Right atrium auricular region (tissue), 2 donors: ENCODE measurements at regions not wholly inside any gene's neighbourhood (a gene's known extent, or its start where the extent isn't known, plus 50 kb on each side); places are given as distances from the start of the nearest gene placed in this dataset.

ENCODE experiments used
- DNase-seq: peaks from one replicate; pipeline ENCODE4 v3.0.0-alpha.2; 2019; ENCODE audit warnings: low spot score
- H3K27ac ChIP-seq, 2 donors: fragments of 200-600 bp; sonication (generic); 1 replicate in 1 of 2; 2 replicates in 1 of 2; pipeline ENCODE4 v1.5.1; 2016 to 2019
- H3K27me3 ChIP-seq, 2 donors: fragments of 200-600 bp; sonication (generic); one replicate each; pipeline versions ENCODE4 v1.5.1 to v1.6.0; 2017 to 2019
- H3K36me3 ChIP-seq: fragments of 200-600 bp; sonication (generic); one replicate; pipeline ENCODE4 v1.5.1; 2016
- H3K4me1 ChIP-seq, 2 donors: fragments of 200-600 bp; sonication (generic); one replicate each; pipeline versions ENCODE4 v1.5.1 to v1.6.0; 2017 to 2019
- H3K4me3 ChIP-seq, 2 donors: fragments of 200-600 bp; sonication (generic); 1 replicate in 1 of 2; 2 replicates in 1 of 2; pipeline ENCODE4 v1.5.1; 2017 to 2019; ENCODE audit warnings: mild to moderate bottlenecking in 1 of 2, moderate library complexity in 1 of 2
- H3K9me3 ChIP-seq, 2 donors: fragments of 200-600 bp; sonication (generic); one replicate each; pipeline ENCODE4 v1.5.1; 2019
- CTCF ChIP-seq, 2 donors: fragments of 200-600 bp; sonication (generic); IDR thresholded peaks; one replicate each; pipeline ENCODE4 v1.5.1; 2019; ENCODE audit warnings: antibody characterized with exemption in 2 of 2

DNA sequence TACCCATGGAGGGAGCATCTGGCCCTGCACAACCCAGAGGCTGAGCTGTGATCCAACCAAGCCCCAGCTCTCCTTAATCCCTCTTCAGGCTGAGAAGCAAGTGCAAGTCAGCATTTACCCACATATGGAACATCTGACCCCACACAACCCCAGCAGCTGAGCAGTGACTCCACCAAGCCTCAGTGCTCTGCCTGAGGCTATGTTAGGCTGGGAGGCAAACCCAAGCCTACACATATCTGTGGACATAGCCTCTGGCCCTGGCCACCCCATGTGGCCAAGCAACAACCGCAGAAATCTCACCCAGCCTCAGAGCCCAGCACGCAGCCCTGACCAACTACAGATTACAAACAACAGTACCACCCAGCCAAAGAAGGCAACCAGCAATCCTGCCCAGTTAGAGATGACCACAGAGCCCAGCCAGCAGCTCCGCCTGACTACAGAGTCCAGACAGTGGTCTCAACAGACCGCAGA, 142.8 kb downstream of the NUAK1 start:
- no peaks in the 10 kb centered on the region for H3K36me3 ChIP-seq
- no peaks in the 10 kb centered on the region for H3K9me3 ChIP-seq
- H3K4me1 ChIP-seq = no peaks in the 10 kb centered on the region
- no peak for TF ChIP-seq CTCF (IDR thresholded peaks at IDR 0.05)
- H3K27ac ChIP-seq = no peak overlapping the region
- H3K27me3 ChIP-seq = no peaks in the 10 kb centered on the region
- no peak overlapping the region for H3K4me3 ChIP-seq
- no peak for DNase-seq

GRCh38 chr12:105998561-105998960, 140.2 kb downstream of the NUAK1 start:
- TF ChIP-seq CTCF (IDR thresholded peaks at IDR 0.05) = no peak

GRCh38 chr12:106000382-106001104, 138.2 kb downstream of the NUAK1 start:
- no peak for DNase-seq
- Histone ChIP-seq H3K4me1 (no peaks in the 10 kb centered on the region), H3K36me3 (no peaks in the 10 kb centered on the region), H3K27me3 (no peaks in the 10 kb centered on the region), H3K4me3 (no peak overlapping the region), H3K9me3 (no peaks in the 10 kb centered on the region), H3K27ac (no peak overlapping the region)
- TF ChIP-seq CTCF (IDR thresholded peaks at IDR 0.05) = no peak

More at GRCh38 chr12:105998561-105998960, 140.2 kb downstream of the NUAK1 start:
- H3K9me3 ChIP-seq = no peaks in the 10 kb centered on the region
- H3K36me3 ChIP-seq = no peaks in the 10 kb centered on the region
- no peak overlapping the region for H3K4me3 ChIP-seq
- H3K27ac ChIP-seq = no peak overlapping the region
- H3K27me3 ChIP-seq = no peaks in the 10 kb centered on the region
- H3K4me1 ChIP-seq = no peaks in the 10 kb centered on the region
- no peak for DNase-seq

DNA sequence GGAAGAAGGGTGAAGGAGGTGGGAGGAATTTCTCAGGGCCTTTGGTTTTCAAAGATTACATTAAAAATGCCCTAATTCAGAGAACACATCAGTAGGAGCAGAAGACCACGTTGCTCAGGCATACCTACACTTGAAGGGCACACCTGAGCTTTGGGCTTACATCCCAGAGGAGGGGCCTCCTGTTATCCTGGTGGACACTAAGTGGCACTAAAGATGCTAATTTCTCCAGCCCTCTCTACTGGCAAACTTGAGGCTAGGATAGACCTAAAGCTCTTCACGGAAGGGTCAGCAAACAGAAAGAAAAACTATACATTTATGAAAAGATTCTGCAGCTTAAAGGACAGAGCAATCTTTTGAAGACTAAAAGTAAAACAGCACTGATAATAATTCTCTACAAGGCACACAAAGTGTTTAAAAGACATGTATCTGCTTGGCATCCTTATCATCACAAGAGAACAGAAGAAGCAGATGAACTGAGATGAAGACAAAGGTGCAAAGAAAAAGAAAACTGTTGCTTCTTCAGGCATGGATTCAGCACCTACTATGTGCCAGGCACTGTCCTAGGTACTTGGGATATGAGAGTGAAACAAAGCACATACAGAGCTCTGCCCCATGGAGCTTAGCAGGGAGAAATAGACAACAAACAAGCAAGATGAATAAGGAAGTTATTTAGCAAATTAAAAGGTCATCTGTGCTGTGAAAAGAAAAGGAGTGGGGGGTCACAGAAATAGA, 137.5 kb downstream of the NUAK1 start:
- Histone ChIP-seq H3K36me3 (no peaks in the 10 kb centered on the region), H3K27ac (no peak overlapping the region), H3K4me1 (no peaks in the 10 kb centered on the region), H3K27me3 (no peaks in the 10 kb centered on the region), H3K9me3 (no peaks in the 10 kb centered on the region), H3K4me3 (no peak overlapping the region)
- no peak for DNase-seq
- TF ChIP-seq CTCF (IDR thresholded peaks at IDR 0.05) = no peak

- Histone ChIP-seq H3K27ac (no peak overlapping the region), H3K36me3 (no peaks in the 10 kb centered on the region), H3K27me3 (no peaks in the 10 kb centered on the region), H3K4me3 (no peak overlapping the region), H3K4me1 (peaks cover 0 to 4% of the 10 kb centered on the region in 2 donors), H3K9me3 (no peaks in the 10 kb centered on the region)
- DNase-seq = no peak
- TF ChIP-seq CTCF (IDR thresholded peaks at IDR 0.05) = no peak
Measured at GRCh38 chr12:106001837-106002218, 136.9 kb downstream of the NUAK1 start.
